Kidney (tissue), 13 donors: ENCODE measurements at regions not wholly inside any gene's neighbourhood (a gene's known extent, or its start where the extent isn't known, plus 50 kb on each side); places are given as distances from the start of the nearest gene placed in this dataset.

Experiments used
- DNase-seq, 5 donors: peaks; one replicate each; pipeline ENCODE4 v3.0.0-alpha.2; 2013 to 2020
- FAIRE-seq: peaks from 2 replicates; lab custom pipeline; 2012; peaks lifted over from hg19 to GRCh38; lab: Jason Lieb, UNC
- H3K27ac ChIP-seq, 2 donors: one replicate each; pipeline ENCODE4 v1.7.0; 2013; ENCODE audit warnings: low read depth in 2 of 2, low read length in 2 of 2, inconsistent platforms in 1 of 2
- H3K27me3 ChIP-seq: one replicate; pipeline ENCODE4 v1.7.1; 2013; ENCODE audit warnings: low read length, inconsistent platforms; ENCODE audit not compliant: control insufficient read depth, insufficient read depth
- H3K36me3 ChIP-seq, 3 donors: one replicate each; pipeline versions ENCODE4 v1.7.0 to v1.7.1; 2013; ENCODE audit warnings: low read length in 3 of 3, control low read depth in 1 of 3, inconsistent platforms in 1 of 3; ENCODE audit not compliant: insufficient read depth in 3 of 3, control insufficient read depth in 2 of 3
- H3K4me1 ChIP-seq, 3 donors: one replicate each; pipeline versions ENCODE4 v1.7.0 to v1.7.1; 2013; ENCODE audit warnings: low read length in 3 of 3, inconsistent platforms in 1 of 3, low read depth in 1 of 3; ENCODE audit not compliant: control insufficient read depth in 2 of 3, insufficient read depth in 2 of 3
- H3K4me3 ChIP-seq, 3 donors: one replicate each; pipeline versions ENCODE4 v1.7.0 to v1.8.1; 2013; ENCODE audit warnings: low read length in 3 of 3, control low read depth in 1 of 3, inconsistent platforms in 1 of 3
- H3K9ac ChIP-seq, 3 donors: one replicate each; pipeline versions ENCODE4 v1.7.0 to v1.7.1; 2013; ENCODE audit warnings: low read length in 3 of 3, control low read depth in 1 of 3, inconsistent platforms in 1 of 3
- H3K9me3 ChIP-seq, 3 donors: one replicate each; pipeline versions ENCODE4 v1.7.0 to v1.7.1; 2013; ENCODE audit warnings: low read length in 3 of 3, control low read depth in 1 of 3, inconsistent platforms in 1 of 3; ENCODE audit not compliant: control insufficient read depth in 2 of 3, insufficient read depth in 1 of 3
- CTCF ChIP-seq: IDR thresholded peaks from 3 replicates; pipeline ENCODE4 v1.5.1; 2012; ENCODE audit warnings: mild to moderate bottlenecking, moderate library complexity, borderline replicate concordance; ENCODE audit not compliant: insufficient read depth; ENCODE audit errors: extremely low read depth
- intact Hi-C: fragments of 100-400 bp; cut with DNase I; formaldehyde crosslinking; loops from one replicate; pipeline ENCODE4 v1.11.1; 2022
- donor health status: control.
- donor health status: control.
- donor health status: control.
- donor health status: control.
- donor health status: control.
- donor health status: DM: yes; HTN: yes; CAD: no.
- donor health status: Normal renal cell carcinoma (clear cell type).

- no peak overlapping the region for H3K27ac ChIP-seq
- no peaks in the 10 kb centered on the region for H3K27me3 ChIP-seq
- H3K9ac ChIP-seq, result no peak overlapping the region
- no peak for FAIRE-seq
- H3K4me1 ChIP-seq, result peaks cover 0 to 18% (median 2%) of the 10 kb centered on the region in 3 donors
- TF ChIP-seq CTCF, result no peak
- H3K9me3 ChIP-seq, result no peaks in the 10 kb centered on the region
- intact Hi-C loops, result no loop called here
- H3K36me3 ChIP-seq, result no peaks in the 10 kb centered on the region
- no peak overlapping the region for H3K4me3 ChIP-seq
- DNase-seq, result no peak
Measured at GRCh38 chr2:38160516-38160915, 84.6 kb upstream of the CYP1B1 start.

GRCh38 chr2:38159597-38159996 lies 83.6 kb upstream of the CYP1B1 start:
- TF ChIP-seq CTCF, result no peak
- Histone ChIP-seq H3K4me1 (peaks cover 0 to 18% (median 2%) of the 10 kb centered on the region in 3 donors), H3K36me3 (no peaks in the 10 kb centered on the region), H3K4me3 (no peak overlapping the region), H3K27ac (no peak overlapping the region), H3K9ac (no peak overlapping the region), H3K9me3 (no peaks in the 10 kb centered on the region), H3K27me3 (no peaks in the 10 kb centered on the region)
- intact Hi-C loops, result no loop called here
- DNase-seq, result no peak
- no peak for FAIRE-seq

GRCh38 chr2:38159191-38159590 lies 83.2 kb upstream of the CYP1B1 start:
- intact Hi-C loops, result no loop called here
- DNase-seq, result no peak
- no peaks in the 10 kb centered on the region for H3K27me3 ChIP-seq
- H3K27ac ChIP-seq, result no peak overlapping the region
- H3K9me3 ChIP-seq, result no peaks in the 10 kb centered on the region
- peaks cover 0 to 18% (median 2%) of the 10 kb centered on the region in 3 donors for H3K4me1 ChIP-seq
- H3K9ac ChIP-seq, result no peak overlapping the region
- no peak for FAIRE-seq
- TF ChIP-seq CTCF, result no peak
- H3K36me3 ChIP-seq, result no peaks in the 10 kb centered on the region
- no peak overlapping the region for H3K4me3 ChIP-seq
